Testis (tissue), 2 donors: ENCODE measurements at regions not wholly inside any gene's neighbourhood (a gene's known extent, or its start where the extent isn't known, plus 50 kb on each side); places are given as distances from the start of the nearest gene placed in this dataset.

ENCODE experiments used
- DNase-seq: peaks from one replicate; pipeline ENCODE4 v3.0.0-alpha.2; 2019
- H3K27ac ChIP-seq, 2 donors: fragments of 200-600 bp; sonication (generic); one replicate each; pipeline ENCODE4 v1.5.1; 2019
- H3K27me3 ChIP-seq: fragments of 200-600 bp; sonication (generic); one replicate; pipeline ENCODE4 v1.5.1; 2019
- H3K36me3 ChIP-seq: fragments of 200-600 bp; sonication (generic); one replicate; pipeline ENCODE4 v1.5.1; 2017; ENCODE audit warnings: low read depth; ENCODE audit errors: missing control alignments
- H3K4me1 ChIP-seq: fragments of 200-600 bp; sonication (generic); one replicate; pipeline ENCODE4 v1.5.1; 2019
- H3K4me3 ChIP-seq, 2 donors: fragments of 200-600 bp; sonication (generic); one replicate each; pipeline ENCODE4 v1.5.1; 2017 to 2019
- H3K9me3 ChIP-seq: fragments of 200-600 bp; sonication (generic); one replicate; pipeline ENCODE4 v1.5.1; 2017
- POLR2A ChIP-seq: fragments of 450-650 bp; IDR thresholded peaks from one replicate; pipeline ENCODE4 v1.6.1; 2017; ENCODE audit warnings: antibody characterized with exemption, mild to moderate bottlenecking, moderate library complexity
- WGBS, 2 donors: methylation state at CpG; one replicate each; pipeline ENCODE4 v1.1.5; 2018; 5-methylcytosine and 5-hydroxymethylcytosine counted together
- intact Hi-C: fragments of 100-400 bp; cut with DNase I; formaldehyde crosslinking; loops from one replicate; pipeline ENCODE4 v1.15.1; 2023; ENCODE audit warnings: low total_unique reads
- TF ChIP-seq, protein P1 (sequence below), 3 experiments: fragments of 450-650 bp in 2 of 3; fragments of 200-600 bp in 1 of 3; sonication (generic) in 1 of 3; IDR thresholded peaks; one replicate each; pipeline ENCODE4 v1.5.1; 2016 to 2019; ENCODE audit warnings: antibody characterized with exemption in 3 of 3, mild to moderate bottlenecking in 2 of 3, moderate library complexity in 1 of 3

DNA sequence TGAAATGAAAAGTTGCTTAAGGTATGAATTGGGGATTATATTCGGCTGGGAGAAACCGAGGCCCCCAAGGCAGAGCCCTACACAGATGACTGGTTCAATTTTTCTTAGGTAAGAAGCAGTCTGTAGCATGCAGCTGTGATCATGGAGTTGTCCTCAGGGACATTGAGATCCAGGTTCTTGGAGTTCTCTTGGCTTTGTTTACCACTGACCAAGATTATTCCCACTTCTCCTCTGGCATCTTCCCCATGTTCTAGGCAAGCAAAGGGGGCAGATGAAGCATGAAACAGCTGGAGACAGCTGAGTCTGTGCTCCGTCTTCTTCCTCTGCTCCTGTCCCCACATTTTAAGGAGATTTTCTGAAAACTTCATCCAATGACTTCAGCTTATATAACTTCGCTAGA, 129.5 kb upstream of the BMPER start:
- Histone ChIP-seq H3K36me3 (no peaks in the 10 kb centered on the region), H3K4me1 (no peaks in the 10 kb centered on the region), H3K27ac (no peak overlapping the region), H3K9me3 (no peaks in the 10 kb centered on the region), H3K27me3 (no peaks in the 10 kb centered on the region), H3K4me3 (no peak overlapping the region)
- 58 to 72% methylated on average over 4 of the region's 4 CpGs for WGBS, 2 donors
- TF ChIP-seq POLR2A, result no peak
- TF ChIP-seq, protein P1, sequence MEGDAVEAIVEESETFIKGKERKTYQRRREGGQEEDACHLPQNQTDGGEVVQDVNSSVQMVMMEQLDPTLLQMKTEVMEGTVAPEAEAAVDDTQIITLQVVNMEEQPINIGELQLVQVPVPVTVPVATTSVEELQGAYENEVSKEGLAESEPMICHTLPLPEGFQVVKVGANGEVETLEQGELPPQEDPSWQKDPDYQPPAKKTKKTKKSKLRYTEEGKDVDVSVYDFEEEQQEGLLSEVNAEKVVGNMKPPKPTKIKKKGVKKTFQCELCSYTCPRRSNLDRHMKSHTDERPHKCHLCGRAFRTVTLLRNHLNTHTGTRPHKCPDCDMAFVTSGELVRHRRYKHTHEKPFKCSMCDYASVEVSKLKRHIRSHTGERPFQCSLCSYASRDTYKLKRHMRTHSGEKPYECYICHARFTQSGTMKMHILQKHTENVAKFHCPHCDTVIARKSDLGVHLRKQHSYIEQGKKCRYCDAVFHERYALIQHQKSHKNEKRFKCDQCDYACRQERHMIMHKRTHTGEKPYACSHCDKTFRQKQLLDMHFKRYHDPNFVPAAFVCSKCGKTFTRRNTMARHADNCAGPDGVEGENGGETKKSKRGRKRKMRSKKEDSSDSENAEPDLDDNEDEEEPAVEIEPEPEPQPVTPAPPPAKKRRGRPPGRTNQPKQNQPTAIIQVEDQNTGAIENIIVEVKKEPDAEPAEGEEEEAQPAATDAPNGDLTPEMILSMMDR (IDR thresholded peaks at IDR 0.05), result no peak
- intact Hi-C loops, result no loop called here
- DNase-seq, result peak; percentile 37

DNA sequence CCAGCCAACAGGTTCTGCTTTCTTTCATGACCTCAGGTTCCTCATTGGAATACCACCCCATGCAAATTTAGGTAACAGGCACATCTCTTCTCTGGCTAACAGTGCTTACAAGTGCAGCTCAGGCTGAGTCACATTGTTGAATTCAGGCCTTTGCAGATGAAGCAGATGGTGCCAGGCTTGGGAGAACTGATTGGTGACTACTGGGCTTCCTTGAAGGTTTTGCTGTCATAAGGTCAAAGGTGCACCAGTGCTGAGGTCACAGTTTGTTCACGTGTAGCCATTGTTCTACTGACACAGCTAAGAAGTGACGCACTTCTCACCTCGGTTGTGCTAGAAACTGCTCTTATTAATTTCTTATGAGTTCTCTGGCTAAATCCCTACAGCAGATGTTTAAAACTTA, 128.6 kb upstream of the BMPER start:
- H3K4me1 ChIP-seq, result peaks cover 4% of the 10 kb centered on the region
- intact Hi-C loops, result no loop called here
- H3K9me3 ChIP-seq, result no peaks in the 10 kb centered on the region
- no peak for DNase-seq
- no peak for TF ChIP-seq POLR2A
- TF ChIP-seq, protein P1 (IDR thresholded peaks at IDR 0.05), result no peak
- no peak overlapping the region for H3K4me3 ChIP-seq
- no peaks in the 10 kb centered on the region for H3K36me3 ChIP-seq
- H3K27me3 ChIP-seq, result no peaks in the 10 kb centered on the region
- 58 to 84% methylated on average over 3 of the region's 3 CpGs for WGBS, 2 donors
- H3K27ac ChIP-seq, result no peak overlapping the region

DNA sequence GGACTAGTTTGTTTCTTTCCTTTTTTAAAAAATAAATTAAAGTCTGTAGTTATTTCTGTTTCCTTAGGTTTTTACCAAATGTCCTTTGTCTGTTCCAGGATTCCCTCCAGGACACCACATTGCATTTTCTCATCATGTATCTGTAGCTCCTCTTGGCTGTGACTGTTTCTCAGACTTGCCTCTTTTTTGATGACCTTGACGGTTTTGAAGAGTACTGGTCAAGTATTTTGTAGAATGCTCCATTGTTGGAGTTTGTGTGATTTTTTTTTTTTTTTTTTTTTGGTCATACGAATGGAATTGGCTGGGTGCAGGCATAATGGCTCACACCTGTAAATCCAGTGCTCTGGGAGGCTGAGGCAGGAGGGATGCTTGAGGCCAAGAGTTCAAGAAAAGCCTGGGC, 127.1 kb upstream of the BMPER start:
- Histone ChIP-seq H3K4me3 (no peak overlapping the region), H3K9me3 (no peaks in the 10 kb centered on the region), H3K27me3 (no peaks in the 10 kb centered on the region), H3K4me1 (peaks cover 4% of the 10 kb centered on the region), H3K36me3 (no peaks in the 10 kb centered on the region), H3K27ac (no peak overlapping the region)
- intact Hi-C loops, result no loop called here
- TF ChIP-seq, protein P1 (IDR thresholded peaks at IDR 0.05), result no peak
- TF ChIP-seq POLR2A, result no peak
- no peak for DNase-seq
- 54 to 71% methylated on average over 2 of the region's 2 CpGs for WGBS, 2 donors

DNA sequence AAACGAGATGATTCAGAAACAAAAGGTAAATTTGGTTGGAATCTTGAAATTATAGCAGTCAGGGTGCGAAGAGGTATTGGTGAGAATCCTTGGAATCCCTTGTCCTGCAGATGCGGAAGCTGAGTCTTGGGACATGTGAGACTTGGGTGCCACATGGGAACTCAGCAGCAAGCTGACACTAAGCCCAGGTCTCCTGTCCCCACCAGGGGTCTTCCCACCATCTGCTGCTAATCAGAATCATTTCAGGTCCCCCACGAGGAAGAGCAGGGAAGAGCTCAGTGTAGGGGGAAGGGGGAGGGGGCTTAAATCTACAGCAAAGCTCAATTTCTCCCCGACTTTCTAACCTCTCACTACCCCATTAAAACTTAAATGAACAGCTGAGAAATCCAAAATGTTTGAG, 126.1 kb upstream of the BMPER start:
- Histone ChIP-seq H3K4me3 (no peak overlapping the region), H3K27ac (no peak overlapping the region), H3K9me3 (no peaks in the 10 kb centered on the region), H3K27me3 (no peaks in the 10 kb centered on the region), H3K36me3 (no peaks in the 10 kb centered on the region), H3K4me1 (peaks cover 4% of the 10 kb centered on the region)
- intact Hi-C loops, result no loop called here
- WGBS, 2 donors, result 81 to 89% methylated on average over 5 of the region's 5 CpGs
- no peak for TF ChIP-seq POLR2A
- TF ChIP-seq, protein P1 (IDR thresholded peaks at IDR 0.05), result no peak
- DNase-seq, result no peak

DNA sequence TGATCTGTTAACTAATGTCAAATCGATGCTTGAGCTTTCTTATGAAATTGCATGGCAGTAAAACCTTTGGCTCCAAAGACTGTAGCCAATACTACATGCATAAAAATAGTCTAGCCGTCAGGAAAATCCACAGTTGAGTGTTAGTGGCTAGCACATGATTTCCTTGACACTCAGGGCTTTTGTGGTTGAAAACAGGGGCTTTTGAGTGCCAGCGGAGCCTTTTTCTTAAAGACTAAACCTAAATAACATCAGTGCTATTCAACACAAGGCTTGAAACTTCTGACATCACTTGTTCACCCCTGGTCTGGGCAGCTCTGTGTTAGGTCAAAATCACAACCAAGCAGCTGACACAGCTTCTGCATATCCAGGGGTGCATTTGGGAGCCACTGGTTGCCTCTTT, 124.2 kb upstream of the BMPER start:
- Histone ChIP-seq H3K27ac (no peak overlapping the region), H3K4me1 (peaks cover 4% of the 10 kb centered on the region), H3K9me3 (no peaks in the 10 kb centered on the region), H3K27me3 (no peaks in the 10 kb centered on the region), H3K36me3 (no peaks in the 10 kb centered on the region), H3K4me3 (no peak overlapping the region)
- intact Hi-C loops, result no loop called here
- TF ChIP-seq, protein P1 (IDR thresholded peaks at IDR 0.05), result no peak
- no peak for TF ChIP-seq POLR2A
- 75 to 80% methylated on average over 3 of the region's 3 CpGs for WGBS, 2 donors
- DNase-seq, result no peak
